NCI-H345 (cell line): ENCODE measurements at regions not wholly inside any gene's neighbourhood (a gene's known extent, or its start where the extent isn't known, plus 50 kb on each side); places are given as distances from the start of the nearest gene placed in this dataset.
"Not testable (repeated sequence)": the region's sequence is repeated elsewhere in the genome, so short reads cannot be mapped to it uniquely, and the experiment has no call there.

Experiments used
- DNase-seq: peaks from one replicate; lab custom pipeline; 2025; lab: John Stamatoyannopoulos, UW

GRCh38 chr13:34360702-34361101 lies 542.8 kb downstream of the RFC3 start:
- DNase-seq, result no peak

DNA sequence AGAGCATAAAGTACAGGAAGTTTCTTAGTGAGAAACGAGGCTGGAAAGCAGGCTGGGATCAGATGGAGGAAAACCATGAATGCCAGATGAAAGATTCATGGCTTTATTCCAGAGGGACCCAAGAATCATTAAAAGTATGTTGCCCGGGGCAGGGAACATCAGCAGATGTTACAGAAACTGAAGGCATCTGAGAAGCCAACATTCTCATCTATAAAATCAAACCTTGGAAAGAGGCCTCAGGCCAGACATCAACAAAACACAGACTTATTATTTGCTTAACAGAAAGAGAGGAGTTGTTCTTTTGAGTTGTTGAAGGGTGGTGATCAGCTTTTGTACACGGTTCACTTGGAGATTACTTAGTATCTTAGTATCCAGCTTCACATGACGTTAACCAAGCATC lies 543.6 kb downstream of the RFC3 start:
- no peak for DNase-seq

GRCh38 chr13:34363266-34363665 lies 545.3 kb downstream of the RFC3 start:
- DNase-seq, result no peak

GRCh38 chr13:34364633-34365032 lies 546.7 kb downstream of the RFC3 start:
- no peak for DNase-seq

DNA sequence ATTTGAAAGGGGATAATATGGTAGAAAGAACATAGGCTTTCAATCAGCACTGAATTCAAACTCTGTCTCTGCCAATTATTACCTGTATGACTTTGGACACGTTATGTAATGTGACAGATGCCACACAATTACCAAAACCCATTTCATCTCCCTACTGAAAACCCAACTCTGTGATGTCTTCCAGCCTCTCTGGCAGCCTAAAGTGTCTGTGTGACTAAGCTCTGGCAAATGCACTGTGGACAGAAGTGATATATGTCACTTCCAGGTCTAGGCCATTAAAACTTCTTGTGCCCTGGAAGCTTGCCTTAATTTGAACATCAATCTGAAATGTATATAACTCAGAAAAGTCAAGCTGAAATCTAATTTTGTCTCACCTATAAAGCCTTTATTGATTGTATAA lies 552.0 kb downstream of the RFC3 start:
- no peak for DNase-seq

GRCh38 chr13:34371108-34371507 lies 553.2 kb downstream of the RFC3 start:
- no peak for DNase-seq

GRCh38 chr13:34371645-34372395 lies 553.9 kb downstream of the RFC3 start:
- no peak for DNase-seq

- DNase-seq, result no peak
Measured at GRCh38 chr13:34372581-34372980, 554.6 kb downstream of the RFC3 start.

GRCh38 chr13:34376483-34376882 lies 558.5 kb downstream of the RFC3 start:
- DNase-seq, result no peak

GRCh38 chr13:34381228-34381627 lies 560.8 kb upstream of the NBEA start:
- DNase-seq, result no peak

DNA sequence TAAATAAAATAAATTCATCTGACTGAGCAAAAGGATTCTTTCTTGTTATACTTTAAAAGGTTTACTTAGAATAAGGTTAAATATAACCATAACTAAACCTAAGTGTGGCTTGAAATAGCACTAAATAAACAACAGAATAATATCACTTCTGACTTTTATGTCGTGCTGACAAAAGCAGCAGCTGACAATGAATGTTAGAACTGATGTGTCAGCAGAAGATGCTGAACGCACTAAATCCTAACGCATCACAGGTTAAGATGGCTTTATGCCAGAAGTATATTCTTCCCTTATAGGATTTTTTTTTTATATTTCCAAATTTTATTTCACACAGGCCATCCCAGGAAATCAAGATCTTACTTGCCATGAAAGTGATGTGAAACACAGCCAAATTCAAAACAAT lies 558.3 kb upstream of the NBEA start:
- no peak for DNase-seq

DNA sequence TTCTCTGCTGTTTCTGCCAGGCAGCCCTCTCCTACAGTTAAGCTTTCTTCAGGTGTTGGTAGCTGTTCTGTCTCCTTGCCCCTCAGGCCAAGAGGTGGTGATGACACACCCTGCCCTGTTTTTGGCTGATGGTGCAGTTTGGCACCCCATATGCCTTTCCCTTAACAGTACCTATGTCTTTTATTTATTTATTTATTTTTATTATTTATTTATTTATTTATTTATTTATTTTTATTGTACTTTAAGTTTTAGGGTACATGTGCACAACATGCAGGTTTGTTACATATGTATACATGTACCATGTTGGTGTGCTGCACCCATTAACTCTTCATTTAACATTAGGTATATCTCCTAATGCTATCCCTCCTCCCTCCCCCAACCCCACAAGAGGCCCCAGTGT lies 555.8 kb upstream of the NBEA start:
- DNase-seq, result not testable (repeated sequence)

DNA sequence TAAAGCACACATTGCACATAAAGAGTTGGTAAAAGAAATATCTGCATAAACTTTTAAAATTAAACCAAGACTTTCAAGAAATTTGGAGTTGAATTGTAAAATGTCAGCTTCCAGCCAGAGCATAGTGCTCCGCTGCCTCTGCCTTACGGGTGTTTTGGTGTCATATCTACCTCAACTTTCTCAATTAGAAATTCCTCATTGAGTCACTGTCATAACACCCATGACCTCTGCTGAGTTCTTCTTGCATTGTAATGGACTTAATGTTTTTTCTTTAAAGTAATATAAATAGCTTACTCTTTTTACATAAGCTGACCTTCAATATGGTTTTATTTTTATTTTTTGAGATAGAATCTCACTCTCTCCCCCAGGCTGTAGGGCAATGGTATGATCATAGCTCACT lies 551.0 kb upstream of the NBEA start:
- DNase-seq, result no peak

GRCh38 chr13:34401696-34402095 lies 540.4 kb upstream of the NBEA start:
- no peak for DNase-seq

GRCh38 chr13:34405410-34406181 lies 536.5 kb upstream of the NBEA start:
- no peak for DNase-seq

DNA sequence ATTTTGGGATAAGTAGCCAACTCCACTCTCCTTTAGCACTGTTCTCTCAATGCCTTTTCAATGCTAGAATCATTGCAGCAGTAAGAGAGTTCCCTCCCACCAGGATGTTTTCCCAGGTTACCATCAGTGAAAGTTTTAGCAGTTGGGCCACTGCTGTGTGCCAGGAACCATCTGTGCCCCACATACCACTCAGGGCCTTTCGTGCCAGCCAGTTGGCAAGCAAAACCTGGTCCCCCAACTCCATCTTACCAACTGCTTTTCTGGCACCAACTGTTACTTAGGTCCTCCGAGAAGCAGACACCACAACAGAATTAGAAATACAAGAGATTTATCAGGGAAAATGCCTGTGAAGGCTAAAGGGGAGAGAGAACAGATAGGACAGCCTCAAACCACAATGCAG lies 533.4 kb upstream of the NBEA start:
- no peak for DNase-seq

DNA sequence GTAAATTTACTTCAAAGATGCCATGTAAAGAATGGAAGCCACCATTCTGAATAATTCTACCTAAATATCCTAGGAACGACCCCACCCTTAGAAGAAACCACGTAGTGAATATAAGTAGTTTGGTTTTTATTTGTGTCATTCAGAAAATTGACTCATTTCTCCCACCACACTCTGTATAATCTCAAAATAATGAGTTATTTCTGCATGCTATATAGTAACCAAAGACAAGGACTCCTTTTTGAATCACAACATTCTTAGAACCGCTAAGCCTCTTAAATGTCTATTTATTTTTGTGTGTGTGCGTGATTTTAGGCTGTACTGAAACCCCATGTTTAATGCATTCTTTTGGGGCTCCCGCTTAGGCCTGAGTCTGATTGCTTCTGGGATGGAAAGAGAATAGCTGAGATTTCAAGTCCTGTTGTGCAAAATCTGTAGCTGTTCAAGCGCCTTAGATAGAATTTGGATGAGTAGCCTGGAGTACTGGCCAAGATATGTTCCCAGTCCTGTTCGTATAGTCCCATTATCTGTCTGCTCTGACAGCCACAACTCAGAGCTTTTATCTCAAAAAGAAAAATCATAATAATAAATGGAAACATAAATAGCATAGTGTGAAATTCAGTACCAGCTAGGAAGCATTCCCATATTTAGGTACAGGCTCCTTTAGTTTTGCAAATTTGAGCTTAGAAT lies 532.4 kb upstream of the NBEA start:
- DNase-seq, result no peak

DNA sequence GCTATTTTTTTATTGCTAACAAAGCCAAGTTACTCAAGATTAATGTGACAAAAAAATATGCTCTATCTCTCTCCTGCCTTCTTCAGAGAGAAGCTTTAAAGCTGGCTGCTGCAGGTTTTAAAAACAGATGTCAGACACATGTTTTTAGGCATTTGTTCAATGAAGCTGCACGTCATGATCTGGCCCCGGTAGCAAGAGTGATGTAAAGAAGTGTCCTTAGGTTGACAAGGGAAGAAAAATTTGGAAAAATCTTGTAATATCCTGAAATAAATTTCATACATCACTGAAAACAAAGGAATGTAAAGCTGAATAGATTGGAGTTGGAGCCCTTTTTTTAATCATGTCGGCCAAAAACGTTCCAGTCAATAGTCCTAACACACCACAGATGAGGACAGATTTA lies 531.4 kb upstream of the NBEA start:
- DNase-seq, result no peak

- DNase-seq, result no peak
Measured at GRCh38 chr13:34411177-34411576, 530.9 kb upstream of the NBEA start.

DNA sequence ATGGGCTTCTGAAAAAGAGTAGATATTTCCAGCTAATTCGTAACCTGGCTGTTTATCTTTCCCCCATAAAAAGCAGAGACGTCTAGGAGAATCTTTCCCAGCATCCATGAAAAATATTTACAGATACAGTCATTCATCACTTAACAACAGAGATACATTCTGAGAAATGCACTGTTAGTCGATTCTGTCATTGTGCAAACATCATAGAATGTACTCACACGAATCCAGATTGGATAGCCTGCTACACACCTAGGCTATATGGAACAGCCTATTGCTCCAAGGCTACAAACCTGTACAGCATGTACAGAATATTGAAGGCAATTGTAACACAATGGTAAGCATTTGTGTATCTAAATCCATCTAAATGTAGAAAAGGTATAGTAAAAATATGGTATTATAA lies 530.2 kb upstream of the NBEA start:
- no peak for DNase-seq

- no peak for DNase-seq
Measured at GRCh38 chr13:34412295-34412694, 529.8 kb upstream of the NBEA start.

- no peak for DNase-seq
Measured at GRCh38 chr13:34412817-34413375, 529.2 kb upstream of the NBEA start.
